OCI-M2 (cell line): ENCODE measurements at regions not wholly inside any gene's neighbourhood (a gene's known extent, or its start where the extent isn't known, plus 50 kb on each side); places are given as distances from the start of the nearest gene placed in this dataset.
"Not testable (repeated sequence)": the region's sequence is repeated elsewhere in the genome, so short reads cannot be mapped to it uniquely, and the experiment has no call there.

ENCODE experiments used
- DNase-seq: peaks from one replicate; lab custom pipeline; 2025; ENCODE audit not compliant: unreplicated experiment; lab: John Stamatoyannopoulos, UW

DNA sequence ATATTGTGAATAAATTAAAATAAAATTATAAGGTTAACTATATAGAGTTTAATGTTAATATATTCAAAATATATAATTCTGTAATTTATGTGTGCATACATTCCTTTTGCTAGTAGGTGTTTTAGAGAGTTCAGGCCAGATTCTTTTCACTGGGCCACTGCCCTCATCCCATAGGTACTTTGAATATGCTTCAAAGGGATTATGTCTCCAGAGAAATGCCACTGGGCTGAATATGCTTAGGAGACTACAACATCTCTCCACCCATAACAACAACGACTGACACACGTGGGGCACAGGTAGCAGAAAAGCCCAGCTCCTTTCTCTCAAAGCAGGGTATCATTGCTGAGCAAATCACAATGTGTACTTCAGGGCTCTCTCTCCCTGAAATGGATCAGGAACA, 290.9 kb upstream of the TACR3 start:
- no peak for DNase-seq

DNA sequence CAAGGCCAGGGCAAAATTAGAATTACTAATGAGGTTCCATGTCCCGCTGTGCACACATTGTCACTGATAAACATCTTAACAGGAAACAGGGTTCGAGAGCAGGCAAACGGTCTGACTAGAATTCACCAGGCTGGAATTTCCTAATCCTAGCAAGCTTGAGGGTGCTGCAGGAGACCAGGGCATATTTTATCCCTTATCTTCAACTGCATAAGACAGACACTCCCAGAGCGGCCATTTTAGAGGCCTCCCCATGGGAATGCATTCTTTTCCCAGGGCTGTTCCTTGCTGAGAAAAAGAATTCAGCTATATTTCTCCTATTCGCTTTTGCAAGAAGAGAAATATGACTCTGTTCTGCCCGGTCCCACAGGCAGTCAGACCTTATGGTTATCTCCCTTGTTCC, 282.5 kb upstream of the TACR3 start:
- DNase-seq: not testable (repeated sequence)

DNA sequence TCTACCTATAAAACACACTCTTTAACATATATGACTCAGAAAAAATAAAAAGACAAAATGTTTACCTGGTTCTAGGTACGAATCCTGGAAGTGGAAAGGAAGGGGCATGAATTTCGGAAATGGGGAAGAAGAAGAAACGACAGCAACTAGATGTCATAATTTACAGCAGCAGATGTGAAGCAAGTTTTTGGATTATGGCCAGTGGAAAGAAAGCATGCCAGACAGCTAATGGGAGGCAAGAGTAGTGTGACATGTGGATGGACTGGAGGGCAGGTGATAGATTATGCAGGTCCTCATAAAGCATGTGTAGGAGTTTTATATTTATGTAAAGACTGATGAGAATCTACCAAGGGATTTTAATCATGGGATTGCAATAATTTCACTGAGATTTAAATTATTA, 279.0 kb upstream of the TACR3 start:
- no peak for DNase-seq

DNA sequence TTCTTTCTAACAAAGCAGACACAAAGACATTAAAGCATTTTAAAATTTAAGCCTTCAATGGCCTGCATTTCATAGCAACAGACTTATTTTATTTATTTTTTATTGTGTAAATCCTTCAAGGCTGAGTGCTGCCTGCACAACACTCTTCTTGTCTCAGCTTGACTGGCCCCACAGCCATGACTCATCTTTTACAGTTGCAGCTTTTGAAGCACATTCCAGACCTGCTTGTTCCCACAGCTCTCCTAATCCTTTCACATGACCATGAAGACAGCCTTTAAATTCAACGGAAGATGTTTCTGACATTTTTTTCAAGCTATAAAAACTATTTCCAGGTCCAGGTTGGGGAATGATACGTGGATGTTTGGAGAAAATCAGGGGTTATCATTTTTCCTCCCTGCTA, 276.9 kb upstream of the TACR3 start:
- no peak for DNase-seq

DNA sequence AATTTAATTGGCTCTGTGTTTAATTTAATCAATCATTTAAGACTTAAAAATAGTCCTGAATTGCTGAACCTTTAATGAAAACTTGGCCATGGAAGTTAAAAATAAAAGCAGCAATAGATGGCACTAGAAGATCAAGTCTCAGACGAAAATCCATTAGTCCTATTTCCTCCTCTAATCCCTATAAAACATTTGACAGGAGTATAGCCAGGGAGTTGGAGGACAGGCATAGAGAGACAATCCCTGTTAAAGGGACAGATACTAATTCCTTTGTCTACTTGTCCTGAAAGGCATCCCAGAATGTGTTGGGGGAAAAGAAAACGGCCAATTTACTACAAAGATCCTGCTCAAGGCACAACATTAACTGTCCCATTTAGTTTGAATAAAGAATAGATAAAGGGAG, 276.3 kb upstream of the TACR3 start:
- no peak for DNase-seq

DNA sequence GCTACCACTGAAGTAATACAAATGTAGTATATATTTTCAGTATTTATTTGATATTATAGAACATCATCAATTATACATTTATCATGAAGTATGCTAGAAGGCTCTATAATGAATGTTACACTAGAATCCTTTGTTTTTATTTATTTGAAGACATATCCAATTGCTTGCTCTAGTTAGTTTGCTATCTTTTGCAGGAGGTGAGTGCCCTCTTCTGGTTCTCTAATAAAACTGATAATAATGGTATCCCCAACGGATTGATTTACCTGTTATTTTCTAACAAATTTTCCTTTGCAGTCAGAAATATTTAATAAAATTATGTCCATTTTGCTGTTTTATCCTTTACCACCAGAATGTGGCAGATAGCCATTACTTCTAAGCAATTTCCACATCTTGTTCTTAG, 274.3 kb upstream of the TACR3 start:
- DNase-seq: no peak

DNA sequence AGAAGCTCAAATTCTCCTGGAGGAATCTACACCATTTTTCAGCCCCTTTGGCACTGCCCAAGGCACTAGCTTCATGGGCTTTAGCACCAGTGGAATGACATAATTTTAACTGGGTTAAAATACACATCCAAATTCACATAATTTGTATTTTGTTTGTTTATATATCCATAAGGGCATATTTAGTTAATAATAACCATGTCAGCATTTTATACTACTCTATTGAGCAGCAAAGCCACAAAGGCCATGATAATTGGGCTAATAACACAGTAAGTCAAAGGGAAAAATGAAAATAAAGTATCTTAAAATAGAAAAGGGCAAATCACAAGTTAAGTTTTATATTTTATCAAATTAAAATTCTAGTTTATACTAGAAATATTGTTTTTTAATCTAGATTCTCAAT, 262.7 kb upstream of the TACR3 start:
- no peak for DNase-seq

DNA sequence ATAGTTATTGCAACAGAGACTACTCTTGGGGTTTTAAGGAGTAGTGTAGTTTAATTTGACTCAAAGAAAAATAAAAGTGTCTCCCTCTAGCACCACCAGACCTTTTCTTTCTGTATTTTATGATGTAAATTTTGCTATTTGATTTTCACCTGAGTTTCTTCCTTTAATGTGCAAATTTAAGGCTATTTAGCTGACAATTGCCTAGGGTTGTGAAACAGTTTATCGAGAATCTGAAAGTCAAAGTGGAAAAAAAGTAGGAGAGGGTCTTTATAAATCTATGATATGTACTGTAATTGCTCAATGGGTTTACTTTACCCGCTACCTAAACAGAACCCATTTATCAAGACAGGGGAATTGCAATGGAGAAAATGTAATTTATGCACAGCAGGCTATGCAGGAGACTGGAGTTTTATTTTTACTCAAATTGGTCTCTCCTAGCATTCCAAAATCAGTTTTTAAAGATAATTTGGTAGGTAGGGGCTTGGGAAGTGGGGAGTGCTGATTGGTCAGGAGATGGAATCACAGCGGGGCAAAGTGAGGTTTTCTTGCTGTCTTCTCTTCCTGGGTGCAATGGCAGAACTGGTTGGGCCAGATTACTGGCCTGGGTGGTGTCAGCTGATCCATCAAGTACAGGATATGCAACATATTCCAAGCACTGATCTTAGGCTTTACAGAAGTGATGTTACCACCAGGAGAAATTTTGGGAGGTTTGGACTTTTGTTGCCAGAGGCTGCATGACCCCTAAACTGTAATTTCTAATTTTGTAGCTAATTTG, 228.6 kb upstream of the TACR3 start:
- no peak for DNase-seq

DNA sequence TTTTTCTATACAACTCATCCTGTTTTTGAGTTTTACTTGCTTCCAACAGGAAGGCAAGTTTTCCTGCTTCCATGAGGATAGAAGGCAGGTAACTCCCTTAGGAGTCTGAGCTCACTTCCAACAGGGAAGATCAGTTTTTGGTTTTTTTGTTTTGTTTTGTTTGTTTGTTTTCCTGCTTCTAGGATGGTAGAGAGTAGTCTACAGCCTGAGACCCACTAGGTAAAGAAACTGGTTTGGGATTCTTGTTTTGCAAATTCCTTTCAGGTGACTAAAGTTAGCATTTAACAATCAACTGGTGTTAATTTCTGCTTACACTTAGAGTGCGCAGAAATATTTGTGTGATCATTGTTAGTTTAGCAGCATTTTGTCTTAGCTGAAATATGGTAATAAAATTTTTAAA, 227.8 kb upstream of the TACR3 start:
- no peak for DNase-seq

DNA sequence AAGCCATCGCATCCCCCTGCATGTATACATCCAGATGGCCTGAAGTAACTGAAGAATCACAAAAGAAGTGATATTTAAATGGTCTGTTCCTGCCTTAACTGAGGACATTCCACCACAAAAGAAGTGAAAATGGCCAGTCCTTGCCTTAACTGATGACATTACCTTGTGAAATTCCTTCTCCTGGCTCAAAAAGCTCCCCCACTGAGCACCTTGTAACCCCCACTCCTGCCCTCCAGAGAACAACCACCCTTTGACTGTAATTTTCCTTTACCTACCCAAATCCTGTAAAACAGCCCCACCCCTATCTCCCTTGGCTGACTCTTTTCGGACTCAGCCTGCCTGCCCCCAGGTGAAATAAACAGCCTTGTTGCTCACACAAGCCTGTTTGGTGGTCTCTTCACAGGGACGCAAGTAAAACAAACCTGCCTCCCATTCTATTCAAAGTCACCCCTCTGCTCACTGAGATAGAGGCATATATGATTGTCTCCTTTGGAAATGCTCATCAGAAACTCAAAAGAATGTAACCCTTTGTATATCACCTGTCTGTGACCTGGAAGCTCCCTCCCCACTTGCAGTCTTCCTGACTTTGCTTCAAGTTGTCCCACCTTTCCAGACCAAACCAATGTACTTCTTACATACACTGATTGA, 227.0 kb upstream of the TACR3 start:
- not testable (repeated sequence) for DNase-seq

DNA sequence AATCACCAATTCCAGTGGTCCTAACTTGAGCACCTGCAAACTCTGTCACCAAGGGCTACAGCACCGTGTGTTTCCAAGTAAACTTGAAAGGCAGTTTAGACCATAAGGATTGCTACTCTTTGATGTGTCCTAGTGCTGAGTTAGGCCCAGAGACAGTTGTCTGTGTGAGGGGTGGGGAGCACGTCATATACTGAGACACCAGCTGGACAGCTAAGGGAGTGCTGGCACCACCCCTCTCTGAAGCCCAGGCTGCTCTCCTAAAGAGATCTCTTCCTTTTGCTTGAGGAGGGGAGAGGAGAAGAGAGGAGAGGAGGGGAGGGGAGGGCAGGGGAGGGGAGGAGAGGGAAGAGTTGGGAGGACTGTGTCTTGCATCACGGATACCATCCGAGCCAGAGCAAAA, 218.7 kb upstream of the TACR3 start:
- DNase-seq: no peak

DNA sequence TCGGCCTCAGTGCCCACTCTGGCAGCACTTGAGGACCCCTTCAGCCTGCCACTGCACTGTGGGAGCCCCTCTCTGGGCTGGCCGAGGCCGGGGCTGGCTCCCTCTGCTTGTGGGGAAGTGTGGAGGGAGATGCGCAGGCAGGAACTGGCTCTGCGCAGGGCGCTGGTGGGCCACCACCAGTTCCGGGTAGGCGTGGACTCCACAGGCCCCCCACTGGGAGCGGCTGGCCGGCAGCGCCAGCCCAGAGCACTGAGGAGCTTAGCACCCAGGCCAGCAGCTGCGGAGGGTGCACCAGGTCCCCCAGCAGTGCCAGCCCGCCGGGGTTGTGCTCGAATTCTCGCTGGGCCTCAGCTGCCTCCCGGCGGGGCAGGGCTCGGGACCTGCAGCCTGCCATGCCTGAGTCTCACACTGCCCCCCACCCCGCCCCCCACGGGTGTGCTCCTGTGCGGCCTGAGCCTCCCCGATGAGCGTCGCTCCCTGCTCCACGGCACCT, 216.9 kb upstream of the TACR3 start:
- DNase-seq: no peak

DNA sequence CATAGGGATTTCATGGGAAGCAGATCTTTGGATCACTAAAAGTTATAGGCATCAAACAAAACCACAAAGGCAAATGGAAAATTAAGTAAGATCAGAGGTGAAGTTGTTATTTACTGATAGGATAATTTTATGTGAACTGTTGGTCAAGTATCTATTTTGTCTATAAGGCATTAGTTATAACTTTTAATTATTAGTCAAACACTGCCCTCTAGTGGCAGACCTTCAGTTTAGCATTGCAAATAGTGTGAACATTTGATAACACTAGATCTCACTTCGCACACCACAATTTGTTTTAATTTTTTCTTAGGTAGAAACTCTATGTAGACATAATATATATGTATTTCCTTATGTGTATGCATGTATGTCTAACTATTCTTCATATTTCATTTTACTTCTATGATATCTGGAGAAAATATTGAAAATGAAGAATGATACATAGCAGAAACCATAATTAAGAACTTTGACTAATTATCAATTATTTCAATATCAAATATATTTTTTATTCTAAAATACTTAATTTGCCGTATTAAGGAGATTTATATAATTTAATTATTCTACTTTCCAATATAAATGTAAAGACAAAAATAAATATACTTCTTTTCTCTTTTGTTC, 214.5 kb upstream of the TACR3 start:
- DNase-seq: peak; percentile 46

DNA sequence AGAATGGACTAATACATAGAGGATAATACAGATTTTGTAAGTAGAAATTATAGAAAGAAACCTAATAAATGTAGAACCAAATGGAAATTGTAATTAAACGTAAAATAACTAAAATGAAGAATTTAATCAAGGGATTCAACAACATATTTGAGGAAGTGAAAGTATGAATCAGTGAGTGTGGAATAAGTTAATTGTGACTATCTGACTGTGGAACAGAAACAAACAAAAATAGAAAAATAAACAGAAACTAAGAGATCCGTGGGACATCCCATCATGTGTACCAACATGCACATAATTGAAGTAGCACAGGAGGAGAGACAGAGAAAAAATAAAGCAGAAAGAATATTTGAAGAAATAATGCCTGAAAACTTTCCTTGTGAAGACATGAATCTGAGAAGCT, 208.6 kb upstream of the TACR3 start:
- no peak for DNase-seq

DNA sequence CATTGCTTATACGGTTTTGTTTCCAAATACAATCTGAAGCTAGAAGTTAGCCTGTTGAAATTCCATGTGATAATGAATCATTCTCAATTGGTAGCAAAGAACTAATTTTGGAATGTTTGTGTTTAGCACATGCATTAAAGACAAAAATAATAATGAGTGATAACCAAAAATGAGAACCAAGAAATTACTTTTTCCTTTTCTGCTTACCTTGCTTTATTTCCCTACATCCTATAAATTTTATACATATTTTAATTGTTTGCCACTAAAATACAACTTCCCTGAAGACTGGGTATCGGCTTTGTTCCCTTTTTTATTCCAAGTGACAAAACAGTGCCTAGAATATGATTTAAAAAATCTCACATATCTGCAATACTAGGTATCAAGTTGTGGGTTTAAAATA, 203.8 kb upstream of the TACR3 start:
- DNase-seq: no peak

DNA sequence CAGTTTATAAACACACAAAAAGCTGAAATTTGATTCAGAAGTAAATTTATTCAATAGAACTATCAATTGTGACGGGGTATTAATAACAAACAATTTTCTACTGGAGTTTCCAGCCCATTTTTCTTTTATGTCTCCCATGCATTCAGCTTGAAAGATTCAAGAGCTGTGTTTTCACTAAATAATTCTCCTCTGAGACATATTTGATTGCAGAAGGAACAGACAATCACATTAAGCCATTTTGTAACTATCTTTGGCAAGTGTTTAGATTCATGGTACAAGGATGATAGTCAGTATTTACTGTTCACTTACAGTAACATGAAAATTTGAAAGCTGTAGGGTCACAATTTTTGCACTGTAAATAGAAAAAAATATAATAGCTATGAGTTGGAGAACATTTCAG, 198.4 kb upstream of the TACR3 start:
- no peak for DNase-seq

DNA sequence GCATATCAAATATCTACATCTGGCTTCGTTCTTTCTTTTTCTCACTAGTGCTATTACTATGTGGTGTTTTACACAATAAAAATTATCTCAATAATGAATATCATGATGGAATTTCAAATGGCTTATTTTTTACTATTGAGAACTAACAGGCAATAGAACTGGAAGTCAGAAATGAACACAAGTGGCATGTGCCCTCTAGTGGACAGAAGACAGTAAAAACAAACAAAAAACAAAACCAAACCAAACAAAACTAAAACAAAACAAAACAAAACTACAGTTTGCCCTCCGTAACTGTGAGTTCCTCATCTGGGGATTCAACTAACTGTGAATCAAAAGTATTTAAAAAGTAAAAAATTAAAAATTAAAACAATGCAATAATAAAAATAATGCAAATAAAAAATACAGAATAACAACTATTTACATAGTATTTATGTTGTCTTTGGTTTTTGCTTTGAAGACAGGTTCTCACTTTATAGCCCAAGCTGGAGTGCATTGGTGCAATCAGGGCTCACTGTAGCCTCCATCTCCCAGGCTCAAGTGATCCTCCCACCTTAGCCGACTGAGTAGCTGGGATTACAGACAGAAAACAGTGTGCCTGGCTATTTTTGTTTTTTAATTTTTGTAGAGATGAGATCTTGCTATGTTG, 195.6 kb upstream of the TACR3 start:
- no peak for DNase-seq

DNA sequence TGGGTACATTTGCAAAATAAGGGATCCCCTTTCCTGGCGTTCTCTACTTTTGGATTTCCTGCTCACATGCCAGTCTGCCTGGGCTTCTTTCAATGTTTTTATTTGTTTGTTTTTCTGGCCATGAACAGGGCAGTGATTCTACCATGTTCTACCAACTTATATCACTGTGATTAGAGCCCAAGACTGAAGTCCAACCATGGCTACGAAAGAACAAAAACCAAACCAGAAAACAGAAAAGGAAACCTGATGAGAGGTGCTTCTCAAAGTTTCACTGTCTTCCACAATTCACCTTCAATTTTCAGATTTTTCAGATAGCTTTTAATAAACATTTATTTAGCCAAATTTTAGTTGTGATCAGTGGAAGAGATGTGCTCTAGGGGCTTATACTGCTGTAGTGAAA, 187.6 kb upstream of the TACR3 start:
- DNase-seq: no peak

DNA sequence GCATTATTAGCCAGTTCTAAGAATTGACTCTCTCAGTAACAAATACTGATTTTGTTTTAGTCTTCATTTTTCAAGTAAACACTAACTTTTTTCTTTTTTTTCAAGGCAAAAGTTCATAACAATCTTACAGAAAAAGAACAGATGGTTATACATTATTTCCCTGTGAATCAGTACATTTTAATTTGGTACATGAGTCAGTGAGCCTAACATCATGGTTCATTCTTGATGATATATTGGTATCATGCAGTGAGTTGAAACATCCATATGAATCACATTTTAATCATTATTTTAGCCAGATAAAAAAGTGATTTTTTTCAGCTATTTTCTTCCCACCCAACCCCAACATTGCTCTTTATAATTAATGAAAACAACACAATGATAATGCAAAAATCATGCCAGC, 184.3 kb upstream of the TACR3 start:
- DNase-seq: no peak

DNA sequence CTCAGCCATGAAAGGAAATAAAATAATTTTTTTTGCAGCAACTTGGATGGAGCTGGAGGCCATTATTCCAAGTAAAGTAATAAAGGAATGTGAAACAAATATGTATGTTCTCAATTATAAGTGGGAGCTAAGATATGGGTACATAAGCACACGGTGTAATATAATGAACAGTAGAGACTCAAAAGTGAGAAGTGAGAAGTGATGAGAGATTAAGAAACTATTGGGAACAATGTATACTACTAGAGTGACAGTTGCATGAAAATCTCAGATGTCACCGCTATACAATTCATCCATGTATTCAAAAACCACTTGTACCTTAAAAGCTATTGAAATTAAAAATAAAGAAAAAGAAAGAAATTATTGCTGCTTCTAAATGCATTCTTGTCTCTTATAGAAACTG, 182.9 kb upstream of the TACR3 start:
- DNase-seq: no peak

DNA sequence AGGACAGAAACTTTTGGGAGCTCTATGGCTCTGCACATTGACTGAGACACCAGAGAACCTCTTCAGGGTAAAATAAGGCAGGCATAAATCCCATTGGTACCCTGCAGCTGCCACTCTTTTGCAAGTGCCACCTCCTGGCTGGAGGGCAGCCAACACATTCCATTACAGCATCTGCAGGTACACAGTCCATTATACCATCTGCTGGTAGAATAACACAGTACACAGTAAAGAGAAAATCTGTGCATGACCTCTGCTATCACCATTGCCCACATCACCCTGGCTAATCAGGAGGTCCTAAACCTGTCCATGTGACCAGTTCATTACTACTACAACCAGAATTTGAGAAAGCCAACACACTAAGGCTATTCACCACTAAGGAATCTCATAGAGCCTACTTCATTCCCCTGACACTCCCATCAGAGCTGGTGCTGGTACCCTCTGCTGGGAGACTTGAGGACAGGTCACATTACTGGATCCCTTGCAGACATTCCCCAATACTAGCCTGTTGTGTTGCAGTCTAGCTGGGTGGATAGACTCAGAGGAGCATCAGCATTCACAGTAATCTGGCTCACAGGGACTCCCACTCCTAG, 176.2 kb upstream of the TACR3 start:
- no peak for DNase-seq
